Tibial nerve (tissue), 3 donors: ENCODE measurements at regions not wholly inside any gene's neighbourhood (a gene's known extent, or its start where the extent isn't known, plus 50 kb on each side); places are given as distances from the start of the nearest gene placed in this dataset.

ENCODE experiments used
- CTCF ChIP-seq, 5 experiments: fragments of 200-600 bp in 3 of 5; fragments of 450-650 bp in 2 of 5; sonication (generic) in 3 of 5; IDR thresholded peaks; one replicate each; pipeline ENCODE4 v1.5.1; 2016 to 2019; ENCODE audit warnings: antibody characterized with exemption in 5 of 5, mild to moderate bottlenecking in 3 of 5, moderate library complexity in 2 of 5
- POLR2A ChIP-seq, 2 donors: fragments of 450-650 bp; IDR thresholded peaks; one replicate each; pipeline ENCODE4 v1.6.1; 2017; ENCODE audit warnings: antibody characterized with exemption in 2 of 2, mild to moderate bottlenecking in 2 of 2, moderate library complexity in 2 of 2

- TF ChIP-seq CTCF (IDR thresholded peaks at IDR 0.05) (no peak), POLR2A (IDR thresholded peaks at IDR 0.05) (no peak)
These were observed 63.8 kb upstream of the OPCML start for GRCh38 chr11:133595998-133596590.
